Activated CD4-positive, alpha-beta T cell treated with anti-CD3 and anti-CD28 coated beads for 48 hours (primary cell): ENCODE measurements at regions not wholly inside any gene's neighbourhood (a gene's known extent, or its start where the extent isn't known, plus 50 kb on each side); places are given as distances from the start of the nearest gene placed in this dataset.
"Not testable (repeated sequence)": the region's sequence is repeated elsewhere in the genome, so short reads cannot be mapped to it uniquely, and the experiment has no call there.

Source experiments
- DNase-seq: peaks from one replicate; pipeline ENCODE4 v3.0.0-alpha.2; 2020

- no peak for DNase-seq
Observed at GRCh38 chr2:595141-595815, 81.9 kb downstream of the TMEM18 start.

- no peak for DNase-seq
Observed at GRCh38 chr2:594297-594949, 82.8 kb downstream of the TMEM18 start.

GRCh38 chr2:593356-594026 lies 83.7 kb downstream of the TMEM18 start:
- DNase-seq = no peak

- DNase-seq = no peak
Observed at GRCh38 chr2:592737-593136, 84.5 kb downstream of the TMEM18 start.

- no peak for DNase-seq
Observed at GRCh38 chr2:590214-591175, 86.7 kb downstream of the TMEM18 start.

- DNase-seq = no peak
Observed at GRCh38 chr2:589281-590130, 87.7 kb downstream of the TMEM18 start.

- no peak for DNase-seq
Observed at GRCh38 chr2:588074-588645, 89.0 kb downstream of the TMEM18 start.

- DNase-seq = no peak
Observed at GRCh38 chr2:587087-587960, 89.9 kb downstream of the TMEM18 start.

- DNase-seq = no peak
Observed at GRCh38 chr2:586641-587076, 90.5 kb downstream of the TMEM18 start.

GRCh38 chr2:584863-585823 lies 92.1 kb downstream of the TMEM18 start:
- peak; percentile 54 for DNase-seq

- DNase-seq = no peak
Observed at GRCh38 chr2:583666-584065, 93.5 kb downstream of the TMEM18 start.

GRCh38 chr2:582792-583528 lies 94.2 kb downstream of the TMEM18 start:
- no peak for DNase-seq

GRCh38 chr2:582289-582688 lies 94.9 kb downstream of the TMEM18 start:
- not testable (repeated sequence) for DNase-seq

GRCh38 chr2:579961-580360 lies 97.2 kb downstream of the TMEM18 start:
- DNase-seq = no peak

- DNase-seq = no peak
Observed at GRCh38 chr2:579351-579886, 97.8 kb downstream of the TMEM18 start.

GRCh38 chr2:576292-576691 lies 100.9 kb downstream of the TMEM18 start:
- no peak for DNase-seq

- DNase-seq = no peak
Observed at GRCh38 chr2:575727-576236, 101.4 kb downstream of the TMEM18 start.
